Renal pelvis (tissue), 1 donor: ENCODE measurements at regions not wholly inside any gene's neighbourhood (a gene's known extent, or its start where the extent isn't known, plus 50 kb on each side); places are given as distances from the start of the nearest gene placed in this dataset.

ENCODE experiments used
- DNase-seq: peaks from one replicate; pipeline ENCODE4 v3.0.0-alpha.2; 2013

DNA sequence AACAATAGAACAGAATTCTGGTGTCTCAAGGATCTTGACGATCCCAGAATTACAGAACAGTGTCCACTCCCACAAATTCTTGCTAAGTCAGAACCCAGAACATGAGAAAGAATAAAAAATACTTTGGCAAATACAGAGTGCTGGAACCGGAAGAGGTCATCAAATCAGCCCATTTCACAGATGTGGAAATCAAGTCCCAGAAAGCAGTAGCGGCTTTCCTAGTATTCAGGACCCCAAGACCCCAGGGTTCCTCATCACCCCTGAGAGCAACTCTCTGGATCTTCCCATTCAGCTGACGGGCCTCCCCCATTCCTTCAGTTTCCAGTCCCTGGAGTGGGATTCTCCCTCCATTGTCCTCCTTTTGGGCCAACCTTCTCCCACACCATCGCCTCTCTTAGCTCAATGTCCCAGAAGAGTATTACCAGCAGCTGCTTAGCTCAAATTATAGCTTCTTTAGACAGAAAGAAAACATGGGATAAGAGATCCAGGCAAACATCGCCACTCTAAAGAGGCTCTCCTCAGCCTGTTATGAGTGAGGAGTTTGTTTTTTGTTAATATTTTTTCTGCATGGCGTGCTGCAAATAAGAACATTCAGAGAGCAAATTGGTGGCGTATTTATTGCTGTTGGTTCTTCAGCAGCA lies 268.3 kb downstream of the MN1 start:
- DNase-seq = no peak

DNA sequence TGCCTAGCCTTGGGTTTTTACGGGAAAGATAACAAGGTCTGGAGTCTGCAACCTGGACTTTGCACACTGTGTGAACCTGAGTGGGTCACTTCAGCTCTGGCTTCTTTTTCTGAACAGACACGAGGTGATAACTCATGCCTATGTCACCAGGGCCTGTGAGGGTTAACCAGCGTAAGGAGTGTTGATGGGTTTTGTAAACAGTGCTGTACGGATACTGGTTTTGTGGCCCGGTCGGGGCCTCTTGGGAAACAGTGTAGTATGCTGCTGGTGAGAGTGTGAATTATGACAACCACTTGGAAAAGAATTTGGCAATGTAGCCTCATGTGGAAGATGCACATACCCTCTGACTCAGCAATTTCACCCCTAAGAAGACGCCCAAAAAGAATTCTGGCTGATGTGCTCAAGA lies 266.8 kb downstream of the MN1 start:
- no peak for DNase-seq

DNA sequence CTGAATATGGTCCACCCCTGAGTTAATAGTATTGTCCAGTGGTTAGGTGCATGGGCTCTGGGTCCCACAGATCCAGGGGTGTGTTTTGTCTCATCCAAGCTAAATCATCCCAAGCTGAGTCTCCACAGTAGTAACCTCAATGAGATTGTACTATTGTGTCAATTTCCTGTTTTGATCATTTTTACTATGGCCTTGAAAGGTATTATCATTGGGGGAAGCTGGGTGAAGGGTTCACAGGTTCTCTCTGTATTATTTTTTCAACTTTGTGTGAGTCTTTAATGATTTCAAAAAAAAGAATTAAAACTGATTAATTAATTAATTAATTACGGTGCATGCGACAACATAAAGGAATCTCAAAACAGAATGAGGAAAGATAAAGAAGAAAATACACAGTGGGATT lies 266.1 kb downstream of the MN1 start:
- no peak for DNase-seq

DNA sequence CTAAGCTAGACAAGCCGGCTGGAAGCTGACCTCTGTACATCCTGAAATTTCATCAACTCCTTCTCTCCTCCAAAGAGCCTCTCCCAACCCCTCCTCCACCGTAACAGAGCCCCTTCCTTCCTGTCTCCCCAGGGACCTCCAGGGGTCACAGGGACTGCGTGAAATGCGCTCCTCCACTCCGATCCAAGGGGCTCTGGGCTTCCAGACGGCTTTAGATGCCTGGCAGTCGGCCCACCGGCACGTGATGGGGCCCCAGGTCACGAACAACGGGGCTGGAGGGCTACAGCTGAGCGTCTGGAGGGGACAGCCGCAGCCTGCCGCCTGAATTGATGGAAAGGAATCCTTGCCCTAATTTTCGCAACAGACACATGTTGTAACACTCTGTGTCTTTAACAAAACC lies 264.1 kb downstream of the MN1 start:
- peak; percentile 63 for DNase-seq

DNA sequence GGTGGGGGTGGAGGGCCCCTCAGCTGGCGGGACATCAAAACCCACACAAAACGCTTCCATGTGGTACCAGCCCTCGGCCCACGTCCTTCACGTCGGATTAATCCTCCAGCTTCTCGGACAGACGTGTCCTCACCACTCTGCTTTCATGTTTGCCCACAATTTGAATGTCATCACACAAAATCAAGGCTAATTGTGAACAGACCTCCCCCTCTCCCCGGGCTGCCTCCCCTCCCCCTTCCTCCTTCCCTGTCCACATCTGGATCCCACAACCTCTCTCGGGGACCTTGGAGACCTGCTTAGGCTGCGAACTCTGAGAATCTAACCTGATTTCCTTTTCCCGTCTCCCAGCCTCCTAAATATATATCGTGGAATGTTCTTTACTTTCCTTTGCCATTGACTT lies 262.9 kb downstream of the MN1 start:
- no peak for DNase-seq

DNA sequence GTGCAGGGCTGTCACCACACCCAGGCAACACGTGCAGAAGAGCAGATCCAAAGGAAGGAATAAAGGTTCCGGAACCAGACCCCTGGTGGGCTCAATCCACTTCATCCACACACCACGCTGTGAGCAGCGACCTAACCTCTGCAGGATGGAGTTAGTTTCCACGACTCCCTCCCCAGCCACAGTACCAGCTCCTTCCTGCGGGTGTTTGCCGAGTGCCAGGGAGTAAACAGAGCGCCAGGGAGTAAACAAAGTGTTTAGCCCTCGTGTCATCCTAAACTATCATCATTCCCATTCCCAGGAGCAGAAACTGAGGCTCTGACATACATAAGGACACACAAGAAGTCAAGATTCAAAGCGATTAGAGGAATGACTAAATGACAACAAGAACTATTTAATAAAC lies 261.3 kb downstream of the MN1 start:
- no peak for DNase-seq

DNA sequence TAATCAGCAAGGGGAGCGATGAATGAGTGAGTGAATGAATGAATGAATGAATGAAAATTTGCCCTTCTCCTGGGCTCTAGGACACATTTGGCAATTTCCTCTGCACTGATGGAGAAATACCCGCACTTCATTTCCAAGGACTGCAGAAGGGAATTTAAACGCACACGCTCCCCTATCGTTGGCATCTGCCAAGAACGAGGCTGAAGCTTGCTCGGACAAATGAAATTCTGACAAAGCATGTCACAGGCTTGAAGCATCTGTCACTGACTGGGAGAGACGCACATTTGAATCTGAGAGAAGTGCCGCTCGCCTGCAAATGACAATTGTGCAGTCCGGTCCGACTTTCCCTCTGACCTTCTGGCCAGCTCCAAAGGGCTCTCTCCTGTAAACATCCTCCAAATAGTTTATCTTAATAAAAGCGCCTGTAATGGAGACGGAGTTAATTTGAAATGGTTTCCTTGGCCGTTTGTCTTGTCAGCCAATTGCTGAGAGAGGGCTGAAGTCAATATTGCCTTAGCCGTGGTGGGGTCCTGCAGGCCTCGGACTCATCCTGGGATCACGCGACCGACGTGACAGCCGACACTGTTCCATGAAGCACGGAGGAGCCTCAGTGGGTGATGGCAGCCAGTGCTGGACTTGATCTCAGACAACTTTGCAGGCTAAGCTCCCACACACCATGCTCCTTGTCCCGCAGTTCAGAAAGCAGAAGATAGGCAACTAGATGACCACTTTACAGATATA lies 260.7 kb downstream of the MN1 start:
- no peak for DNase-seq

DNA sequence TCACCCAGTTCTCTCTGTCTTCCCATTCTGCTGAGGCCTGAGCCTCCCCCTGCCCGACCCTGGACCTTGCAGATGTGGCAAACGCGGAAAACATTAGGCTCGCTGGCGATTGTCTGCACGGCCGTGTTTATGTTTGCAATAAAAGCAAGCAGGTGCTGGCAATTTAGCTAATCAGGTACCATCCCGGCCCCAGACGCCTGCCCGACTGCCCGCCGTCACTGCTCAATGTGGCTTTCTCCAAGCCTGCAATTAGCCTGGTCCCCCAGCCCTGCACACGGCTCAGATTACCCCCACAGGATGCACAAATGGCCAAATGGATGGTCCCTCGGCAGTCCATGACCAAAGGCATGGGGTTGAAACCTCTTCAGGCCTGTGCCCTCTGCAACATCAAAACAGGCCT lies 259.7 kb downstream of the MN1 start:
- no peak for DNase-seq

DNA sequence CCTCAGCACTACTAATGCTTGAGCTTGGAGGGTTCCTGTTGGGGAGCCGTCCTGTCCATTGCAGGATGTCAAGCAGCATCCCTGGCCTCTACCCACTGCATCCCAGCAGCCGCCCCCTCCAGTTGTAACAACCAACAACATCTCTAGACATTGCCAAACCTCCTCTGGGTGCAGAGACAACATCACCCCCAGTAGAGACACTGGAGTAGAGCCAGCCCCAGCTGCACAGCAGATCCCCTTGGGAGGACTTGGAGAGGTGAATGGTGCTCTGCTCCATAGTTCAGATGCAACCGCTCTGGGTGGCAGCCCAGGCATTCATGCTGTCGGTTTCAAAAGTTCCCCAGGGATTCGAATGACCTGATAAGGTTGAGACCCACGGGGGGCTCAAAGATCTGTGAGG lies 259.0 kb downstream of the MN1 start:
- no peak for DNase-seq

DNA sequence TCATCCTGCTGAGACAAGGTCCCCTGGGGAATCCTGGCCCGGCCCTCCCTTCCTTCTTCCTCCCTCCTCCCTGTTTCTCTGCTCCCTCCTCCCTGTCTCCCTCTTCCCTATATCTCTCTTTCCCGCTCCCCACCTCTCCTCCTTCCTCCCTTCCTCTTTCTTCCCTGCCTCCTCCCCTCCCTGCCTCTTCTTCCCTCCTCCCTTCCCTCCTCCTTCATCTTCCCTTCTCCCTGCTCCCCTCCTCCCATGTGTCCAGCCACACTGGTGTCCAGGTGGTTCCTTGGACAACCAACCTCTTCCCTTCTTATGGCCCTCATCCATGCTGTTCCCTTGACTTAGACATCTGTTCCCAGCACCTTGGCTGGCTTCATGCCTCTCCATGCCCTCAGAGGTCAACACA lies 258.1 kb downstream of the MN1 start:
- DNase-seq = no peak

DNA sequence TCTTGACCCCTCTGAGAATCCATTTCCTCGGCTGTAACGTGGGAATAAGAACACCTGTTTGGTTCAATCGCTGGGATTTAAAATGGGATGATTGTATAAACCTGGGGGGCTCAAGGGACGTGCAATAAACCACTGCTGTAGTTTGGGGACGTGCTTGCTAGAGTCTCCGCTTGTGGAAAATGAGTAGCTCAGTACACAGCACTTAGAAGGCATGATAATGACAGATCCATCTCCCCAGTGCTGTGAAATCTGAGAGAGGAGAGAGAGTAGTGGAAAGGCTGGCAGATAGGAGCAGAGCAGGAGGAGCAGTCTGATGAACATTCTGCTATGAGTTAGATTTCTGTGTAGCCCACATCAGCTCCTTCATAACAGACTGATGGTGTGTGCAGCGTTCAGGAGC lies 256.5 kb downstream of the MN1 start:
- no peak for DNase-seq

DNA sequence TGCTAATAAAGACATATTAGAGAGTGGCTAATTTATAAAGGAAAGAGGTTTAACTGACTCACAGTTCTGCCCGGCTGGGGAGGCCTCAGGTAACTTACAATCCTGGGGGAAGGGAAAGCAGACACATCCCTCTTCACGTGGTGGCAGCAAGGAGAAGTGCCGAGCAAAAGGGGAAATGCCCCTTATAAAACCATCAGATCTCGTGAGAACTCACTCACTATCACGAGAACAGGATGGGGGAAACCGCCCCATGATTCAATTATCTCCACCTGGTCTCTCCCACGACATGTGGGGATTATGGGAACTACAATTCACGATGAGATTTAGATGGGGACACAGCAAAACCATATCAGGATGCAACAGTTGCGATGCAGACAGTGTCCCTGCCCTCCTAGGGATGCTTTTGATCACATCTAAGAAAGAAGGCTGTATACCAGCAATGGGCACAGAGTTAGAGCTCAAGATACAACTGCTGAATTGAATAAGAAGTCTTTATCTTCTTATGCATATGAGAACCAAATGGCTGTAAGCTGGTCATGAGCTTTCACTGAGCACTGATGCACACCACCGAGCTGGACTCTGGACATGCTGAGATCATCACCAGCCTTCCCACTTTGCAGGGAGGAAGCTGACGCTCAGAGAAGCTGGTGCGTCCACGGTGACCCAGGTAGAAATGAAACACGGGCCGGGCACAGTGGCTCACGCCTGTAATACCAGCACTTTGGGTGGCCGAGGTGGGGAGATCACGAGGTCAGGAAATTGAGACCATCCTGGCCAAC lies 255.2 kb downstream of the MN1 start:
- DNase-seq = no peak

DNA sequence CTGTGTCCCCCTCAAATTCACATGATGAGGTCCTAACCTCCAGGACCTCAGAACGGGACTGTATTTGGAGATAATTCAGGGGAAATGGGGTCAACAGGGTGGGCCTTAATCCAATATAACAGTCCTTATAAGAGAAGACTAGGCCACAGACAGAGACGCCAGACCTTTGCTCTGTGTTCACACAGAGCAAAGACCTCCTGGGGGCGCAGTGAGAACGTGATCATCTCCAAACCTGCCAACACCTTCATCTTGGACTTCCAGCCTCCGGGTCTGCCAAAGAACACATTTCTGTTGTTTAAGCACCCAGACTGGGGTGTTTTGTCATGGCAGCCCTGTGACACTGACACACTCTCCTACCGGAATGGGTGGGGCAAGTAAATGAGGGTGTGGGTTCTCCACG lies 250.2 kb downstream of the MN1 start:
- no peak for DNase-seq

DNA sequence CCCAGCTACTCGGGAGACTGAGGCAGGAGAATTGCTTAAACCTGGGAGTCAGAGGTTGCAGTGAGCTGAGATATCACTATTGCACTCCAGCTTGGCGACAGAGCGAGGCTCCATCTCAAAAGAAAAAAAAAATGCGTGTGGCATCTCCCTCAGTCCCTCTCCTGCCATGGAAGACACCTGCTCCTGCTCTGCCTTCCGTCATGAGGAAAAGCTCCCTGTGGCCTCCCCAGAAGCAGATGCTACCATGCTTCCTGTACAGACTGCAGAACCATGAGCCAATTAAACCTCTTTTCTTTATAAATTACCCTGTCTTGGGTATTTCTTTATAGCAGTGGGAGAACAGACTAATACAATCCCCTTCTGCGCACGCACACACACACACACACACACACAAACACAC lies 249.4 kb downstream of the MN1 start:
- DNase-seq = no peak

DNA sequence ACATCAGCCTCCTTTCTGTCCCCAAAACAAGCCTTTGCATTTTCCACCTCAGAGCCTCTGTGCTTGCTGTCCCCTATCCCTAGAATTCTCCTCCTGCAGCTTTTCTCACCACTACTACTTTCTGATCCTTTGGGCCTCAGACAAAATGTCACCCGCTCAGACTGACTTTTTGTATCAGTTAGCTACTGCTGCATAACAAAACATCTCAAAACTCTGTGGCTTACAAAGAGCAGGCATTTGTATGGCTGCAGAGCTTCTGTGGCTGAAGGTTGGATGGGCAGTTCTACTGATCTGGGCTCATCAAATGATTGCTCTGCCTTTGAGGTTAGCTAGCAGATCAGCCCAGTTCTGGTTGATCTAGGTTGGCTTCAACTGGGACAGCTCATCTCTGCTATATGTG lies 248.7 kb downstream of the MN1 start:
- DNase-seq = no peak

DNA sequence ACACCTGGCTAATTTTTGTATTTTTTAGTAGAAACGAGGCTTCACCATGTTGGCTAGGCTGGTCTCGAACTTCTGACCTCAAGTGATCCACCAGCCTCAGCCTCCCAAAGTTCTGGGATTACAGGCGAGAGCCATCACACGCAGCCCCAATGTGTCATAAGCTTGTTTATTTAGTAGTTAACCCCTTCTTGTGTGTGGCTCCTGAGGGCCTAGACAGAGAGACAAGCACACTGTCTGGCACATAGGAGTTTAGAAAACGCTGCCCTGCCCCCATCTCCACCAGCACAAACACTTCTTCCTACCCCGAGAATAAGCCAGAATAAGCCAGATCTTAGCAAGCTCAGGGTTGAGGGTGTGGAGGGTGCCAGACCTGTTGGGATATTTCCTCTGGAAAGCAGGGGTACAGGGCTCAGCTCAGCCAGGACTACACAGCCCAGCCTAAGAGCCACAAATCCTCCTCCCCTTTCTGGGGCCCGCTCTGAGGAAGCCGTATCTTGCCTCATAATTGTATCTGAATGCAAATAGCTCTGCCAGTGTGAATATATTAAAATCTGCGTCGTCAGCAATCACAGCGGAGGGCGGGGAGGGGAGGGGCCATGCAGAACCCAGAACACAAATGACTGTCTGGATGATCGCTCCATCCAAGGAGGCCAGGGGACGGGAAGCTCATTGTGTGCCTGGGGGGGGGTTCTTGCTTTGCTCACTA lies 247.3 kb downstream of the MN1 start:
- peak; percentile 60 for DNase-seq

DNA sequence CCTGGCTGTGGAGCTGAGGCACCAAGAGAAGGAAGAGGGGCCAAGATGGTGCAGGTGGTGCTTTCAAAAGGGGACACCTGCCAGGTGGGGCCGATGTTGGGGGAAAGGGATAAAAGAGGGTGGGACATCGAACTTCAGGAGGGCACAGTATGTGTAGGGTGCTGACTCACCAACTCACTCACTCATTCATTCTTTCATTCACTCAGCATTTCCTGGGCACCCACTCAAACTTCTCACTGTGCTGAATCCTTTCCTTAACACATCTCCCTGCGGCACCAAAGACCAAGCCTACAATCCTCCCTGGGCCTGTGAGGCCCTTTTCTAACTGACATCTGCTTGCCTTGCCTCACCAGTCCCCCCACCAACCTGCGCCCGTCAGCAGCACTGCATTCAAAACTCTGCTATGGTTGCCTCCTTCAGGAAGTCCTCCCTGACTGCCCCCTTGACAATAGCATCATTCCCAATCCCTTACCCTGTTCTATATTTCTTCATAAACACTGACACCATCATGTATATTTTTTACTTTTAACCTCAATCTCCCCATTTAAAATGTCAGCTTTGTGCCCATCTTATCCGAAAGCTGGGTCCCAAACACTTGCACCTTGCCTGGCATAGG lies 246.6 kb downstream of the MN1 start:
- no peak for DNase-seq

DNA sequence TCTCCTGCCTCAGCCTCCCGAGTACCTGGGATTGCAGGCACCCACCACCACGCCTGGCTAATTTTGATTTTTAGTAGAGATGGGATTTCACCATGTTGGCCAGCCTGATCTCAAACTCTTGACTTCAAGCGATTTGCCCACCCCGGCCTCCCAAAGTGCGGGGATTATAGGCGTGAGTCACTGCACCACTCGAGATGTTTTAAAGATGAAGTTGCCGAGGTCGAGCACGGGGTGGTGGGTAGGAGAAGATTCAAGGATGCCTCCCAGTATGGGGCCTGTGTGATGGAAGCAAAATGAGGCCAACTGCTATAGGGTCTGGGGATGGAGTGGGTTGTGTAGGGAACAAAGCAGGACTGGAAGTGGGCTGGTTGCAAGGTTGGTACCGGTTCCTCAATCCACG lies 245.2 kb downstream of the MN1 start:
- DNase-seq = no peak

DNA sequence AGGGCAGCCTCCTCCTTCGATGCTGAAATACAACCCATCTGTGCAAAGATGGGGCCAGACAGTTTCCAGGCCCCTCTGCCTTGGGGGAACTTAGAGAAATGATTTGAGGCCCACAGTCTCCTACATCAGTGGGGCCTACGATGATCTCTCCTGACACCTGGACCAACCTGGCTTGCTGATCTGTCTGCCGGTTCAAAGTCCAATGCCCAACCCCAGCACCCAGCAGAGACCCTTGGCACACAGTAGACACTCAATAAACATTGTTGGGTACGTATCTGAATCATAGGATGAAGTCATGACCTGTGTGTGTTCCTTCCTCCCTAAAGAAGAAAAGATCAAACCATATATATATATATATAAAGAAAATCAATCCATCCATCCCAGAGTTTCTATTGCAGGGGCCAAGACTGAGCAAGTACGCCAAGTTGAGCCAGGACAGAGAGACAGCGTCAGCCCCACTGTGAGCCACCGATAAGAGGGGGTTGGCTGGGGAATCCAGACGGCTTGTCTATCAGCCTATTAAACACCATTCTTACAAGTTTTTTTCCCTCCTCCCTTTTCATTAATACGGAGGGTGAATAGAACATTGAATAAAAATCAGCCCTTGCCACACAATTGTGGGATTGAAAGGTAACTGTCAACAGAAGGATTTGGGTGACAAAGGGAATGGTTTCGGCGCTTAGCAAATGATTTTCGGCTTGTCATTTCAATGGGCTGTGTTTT lies 244.1 kb downstream of the MN1 start:
- no peak for DNase-seq

DNA sequence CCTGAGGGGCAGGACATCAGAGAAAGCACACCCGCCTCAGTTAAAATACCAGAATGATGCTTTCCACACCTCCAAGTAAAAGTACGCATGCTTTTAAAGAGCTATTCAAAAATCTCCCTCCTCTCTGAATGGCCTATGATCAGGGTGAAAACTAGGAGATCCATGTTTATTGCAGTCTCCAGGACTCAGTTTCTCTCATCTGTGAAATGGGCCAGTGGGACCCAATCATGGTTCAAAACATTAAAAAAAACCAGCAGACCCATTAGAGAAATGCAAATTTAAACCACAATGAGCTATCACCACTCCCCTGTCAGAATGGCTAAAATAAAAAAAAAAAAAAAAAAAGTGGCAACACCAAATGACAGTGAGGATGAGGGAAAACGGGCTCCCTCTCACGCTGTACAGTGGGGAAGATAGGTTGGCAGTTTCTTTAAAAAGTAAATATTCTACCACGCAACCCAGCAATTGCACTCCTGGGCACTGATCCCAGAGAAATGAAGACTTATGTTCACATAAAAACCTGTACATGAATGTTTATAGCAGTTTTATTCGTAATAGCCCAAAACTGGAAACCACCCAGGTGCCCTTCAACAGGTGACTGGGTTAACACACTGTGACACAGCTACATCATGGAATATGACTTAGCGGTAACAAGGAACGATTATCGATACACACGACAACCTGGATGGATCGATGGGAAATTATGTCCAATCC lies 242.7 kb downstream of the MN1 start:
- DNase-seq = no peak

DNA sequence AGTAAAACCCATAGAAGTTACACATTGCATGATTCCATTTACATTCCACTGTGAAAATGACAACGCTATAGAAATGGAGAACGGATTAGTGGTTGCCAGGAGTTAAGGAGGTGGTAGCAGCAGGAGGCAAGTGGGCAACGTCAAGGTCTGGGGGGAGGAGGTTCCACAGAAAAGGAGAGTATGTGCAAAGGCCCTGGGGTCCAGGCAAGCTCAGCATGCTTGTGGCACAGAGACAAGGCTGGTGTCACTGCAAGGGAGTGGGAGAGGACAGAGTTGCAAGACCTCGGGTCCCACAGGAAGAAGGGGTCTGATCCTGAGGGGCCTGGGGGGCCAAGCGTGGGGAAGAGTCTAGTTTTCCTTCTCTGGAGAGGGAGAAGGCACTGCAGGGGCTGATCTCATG lies 240.8 kb downstream of the MN1 start:
- no peak for DNase-seq
